Karpas-422 (cell line): ENCODE measurements at regions not wholly inside any gene's neighbourhood (a gene's known extent, or its start where the extent isn't known, plus 50 kb on each side); places are given as distances from the start of the nearest gene placed in this dataset.

Source experiments
- DNase-seq: peaks from one replicate; pipeline ENCODE4 v3.0.0-alpha.2; 2015
- H2AFZ ChIP-seq: fragments of 200-600 bp; sonication (generic); 2 replicates; pipeline ENCODE4 v1.6.1; 2014; ENCODE audit warnings: antibody characterized with exemption, low read length, mixed read lengths
- H3K27ac ChIP-seq: fragments of 200-600 bp; sonication (generic); 2 replicates; pipeline ENCODE4 v1.5.1; 2014; ENCODE audit warnings: mild to moderate bottlenecking, low read length, moderate library complexity
- H3K27me3 ChIP-seq: fragments of 200-600 bp; sonication (generic); 2 replicates; pipeline ENCODE4 v1.6.1; 2014; ENCODE audit warnings: low read length, mixed read lengths
- H3K36me3 ChIP-seq: fragments of 200-600 bp; sonication (generic); 2 replicates; pipeline ENCODE4 v1.6.1; 2014; ENCODE audit warnings: low read length, mixed read lengths; ENCODE audit not compliant: insufficient read depth
- H3K4me1 ChIP-seq: fragments of 200-600 bp; sonication (generic); 2 replicates; pipeline ENCODE4 v1.6.1; 2014; ENCODE audit warnings: mild to moderate bottlenecking, low read length, mixed read lengths
- H3K4me2 ChIP-seq: fragments of 200-600 bp; sonication (generic); 2 replicates; pipeline ENCODE4 v1.6.1; 2014; ENCODE audit warnings: low read length, low read depth, mild to moderate bottlenecking; ENCODE audit not compliant: poor library complexity, severe bottlenecking
- H3K4me3 ChIP-seq: fragments of 200-600 bp; sonication (generic); 2 replicates; pipeline ENCODE4 v1.5.1; 2014; ENCODE audit warnings: mild to moderate bottlenecking, antibody characterized with exemption, low read length, mixed read lengths
- H3K79me2 ChIP-seq: fragments of 200-600 bp; sonication (generic); 2 replicates; pipeline ENCODE4 v1.6.1; 2014; ENCODE audit warnings: mild to moderate bottlenecking, low read length, mixed read lengths
- H3K9ac ChIP-seq: fragments of 200-600 bp; sonication (generic); 2 replicates; pipeline ENCODE4 v1.6.0; 2014; ENCODE audit warnings: low read length
- H3K9me2 ChIP-seq: fragments of 200-600 bp; sonication (generic), shearing (Covaris generic); replicated peaks from 2 replicates; pipeline ENCODE4 v1.6.0; 2014; ENCODE audit warnings: mild to moderate bottlenecking, low read length, moderate library complexity; ENCODE audit not compliant: insufficient read depth
- H3K9me3 ChIP-seq: fragments of 300-700, 200-600 bp; sonication (generic); 2 replicates; pipeline ENCODE4 v1.6.1; 2014; ENCODE audit warnings: low read length, mixed read lengths
- H4K20me1 ChIP-seq: fragments of 200-600 bp; sonication (generic); 2 replicates; pipeline ENCODE4 v1.6.1; 2014; ENCODE audit warnings: mild to moderate bottlenecking, antibody characterized with exemption, low read length, low read depth; ENCODE audit not compliant: insufficient read depth

GRCh38 chr14:66233591-66233990 is 252.6 kb upstream of the CCDC196 start:
- H3K4me3 ChIP-seq = no peak overlapping the region
- H3K27me3 ChIP-seq = peaks cover 2% of the 10 kb centered on the region; the same call in 1 of the 2 replicates
- H3K79me2 ChIP-seq = no peaks in the 10 kb centered on the region
- H3K36me3 ChIP-seq = no peaks in the 10 kb centered on the region
- H3K9me3 ChIP-seq = no peaks in the 10 kb centered on the region
- no peak overlapping the region for H3K4me2 ChIP-seq
- H3K4me1 ChIP-seq = no peaks in the 10 kb centered on the region
- H2AFZ ChIP-seq = no peak overlapping the region
- no peak overlapping the region for H3K27ac ChIP-seq
- H4K20me1 ChIP-seq = no peaks in the 10 kb centered on the region
- DNase-seq = no peak
- no peak overlapping the region for H3K9ac ChIP-seq
- no peaks in the 10 kb centered on the region for H3K9me2 ChIP-seq

- Histone ChIP-seq H3K4me2 (no peak overlapping the region), H3K79me2 (no peaks in the 10 kb centered on the region), H3K9me2 (no peaks in the 10 kb centered on the region), H3K9ac (no peak overlapping the region), H4K20me1 (no peaks in the 10 kb centered on the region), H3K4me3 (no peak overlapping the region), H3K36me3 (no peaks in the 10 kb centered on the region), H3K9me3 (no peaks in the 10 kb centered on the region), H2AFZ (no peak overlapping the region), H3K4me1 (no peaks in the 10 kb centered on the region), H3K27me3 (no peaks in the 10 kb centered on the region), H3K27ac (no peak overlapping the region)
- DNase-seq = no peak
Observed at GRCh38 chr14:66234411-66234810, 251.8 kb upstream of the CCDC196 start.

- H2AFZ ChIP-seq = no peak overlapping the region
- H3K9me2 ChIP-seq = no peaks in the 10 kb centered on the region
- H3K4me2 ChIP-seq = no peak overlapping the region
- H3K36me3 ChIP-seq = no peaks in the 10 kb centered on the region
- H3K9ac ChIP-seq = no peak overlapping the region
- DNase-seq = no peak
- no peaks in the 10 kb centered on the region for H3K9me3 ChIP-seq
- no peaks in the 10 kb centered on the region for H3K27me3 ChIP-seq
- no peaks in the 10 kb centered on the region for H4K20me1 ChIP-seq
- no peaks in the 10 kb centered on the region for H3K4me1 ChIP-seq
- H3K79me2 ChIP-seq = no peaks in the 10 kb centered on the region
- H3K27ac ChIP-seq = no peak overlapping the region
- H3K4me3 ChIP-seq = no peak overlapping the region
Observed at GRCh38 chr14:66237741-66238140, 248.4 kb upstream of the CCDC196 start.

- Histone ChIP-seq H3K4me3 (no peak overlapping the region), H3K9me3 (no peaks in the 10 kb centered on the region), H4K20me1 (no peaks in the 10 kb centered on the region), H3K36me3 (no peaks in the 10 kb centered on the region), H3K9me2 (no peaks in the 10 kb centered on the region), H3K4me2 (no peak overlapping the region), H3K9ac (no peak overlapping the region), H3K79me2 (no peaks in the 10 kb centered on the region), H2AFZ (no peak overlapping the region), H3K27me3 (no peaks in the 10 kb centered on the region), H3K4me1 (no peaks in the 10 kb centered on the region), H3K27ac (no peak overlapping the region)
- no peak for DNase-seq
Observed at GRCh38 chr14:66238969-66239368, 247.2 kb upstream of the CCDC196 start.

- Histone ChIP-seq H3K4me1 (no peaks in the 10 kb centered on the region), H3K27me3 (no peaks in the 10 kb centered on the region)
Observed at GRCh38 chr14:66239589-66239988, 246.6 kb upstream of the CCDC196 start.

GRCh38 chr14:66240105-66240504 is 246.1 kb upstream of the CCDC196 start:
- no peak overlapping the region for H3K4me3 ChIP-seq
- no peaks in the 10 kb centered on the region for H3K9me3 ChIP-seq
- no peaks in the 10 kb centered on the region for H3K27me3 ChIP-seq
- H3K9ac ChIP-seq = no peak overlapping the region
- H2AFZ ChIP-seq = no peak overlapping the region
- H4K20me1 ChIP-seq = no peaks in the 10 kb centered on the region
- H3K36me3 ChIP-seq = no peaks in the 10 kb centered on the region
- no peak overlapping the region for H3K27ac ChIP-seq
- H3K9me2 ChIP-seq = no peaks in the 10 kb centered on the region
- H3K4me1 ChIP-seq = no peaks in the 10 kb centered on the region
- H3K4me2 ChIP-seq = no peak overlapping the region
- H3K79me2 ChIP-seq = no peaks in the 10 kb centered on the region
- DNase-seq = no peak

More at GRCh38 chr14:66239589-66239988, 246.6 kb upstream of the CCDC196 start:
- Histone ChIP-seq H3K4me3 (no peak overlapping the region), H3K79me2 (no peaks in the 10 kb centered on the region), H4K20me1 (no peaks in the 10 kb centered on the region), H3K9ac (no peak overlapping the region), H3K27ac (no peak overlapping the region), H3K4me2 (no peak overlapping the region), H2AFZ (no peak overlapping the region), H3K36me3 (no peaks in the 10 kb centered on the region), H3K9me2 (no peaks in the 10 kb centered on the region), H3K9me3 (no peaks in the 10 kb centered on the region)
- DNase-seq = no peak

- Histone ChIP-seq H3K27me3 (no peaks in the 10 kb centered on the region), H4K20me1 (no peaks in the 10 kb centered on the region), H3K79me2 (no peaks in the 10 kb centered on the region), H3K9me3 (no peaks in the 10 kb centered on the region), H2AFZ (no peak overlapping the region), H3K9ac (no peak overlapping the region), H3K4me3 (no peak overlapping the region), H3K9me2 (no peaks in the 10 kb centered on the region), H3K4me2 (no peak overlapping the region), H3K4me1 (no peaks in the 10 kb centered on the region), H3K36me3 (no peaks in the 10 kb centered on the region), H3K27ac (no peak overlapping the region)
- no peak for DNase-seq
Observed at GRCh38 chr14:66242001-66242400, 244.2 kb upstream of the CCDC196 start.

GRCh38 chr14:66244834-66245233 is 241.3 kb upstream of the CCDC196 start:
- no peak for DNase-seq
- Histone ChIP-seq H3K4me1 (no peaks in the 10 kb centered on the region), H3K27me3 (no peaks in the 10 kb centered on the region), H3K36me3 (no peaks in the 10 kb centered on the region), H3K4me3 (no peak overlapping the region), H3K9me2 (no peaks in the 10 kb centered on the region), H4K20me1 (no peaks in the 10 kb centered on the region), H2AFZ (no peak overlapping the region), H3K79me2 (no peaks in the 10 kb centered on the region), H3K9me3 (no peaks in the 10 kb centered on the region), H3K9ac (no peak overlapping the region), H3K4me2 (no peak overlapping the region), H3K27ac (no peak overlapping the region)

- no peaks in the 10 kb centered on the region for H3K27me3 ChIP-seq
- no peaks in the 10 kb centered on the region for H4K20me1 ChIP-seq
- H3K9me3 ChIP-seq = no peaks in the 10 kb centered on the region
- no peaks in the 10 kb centered on the region for H3K4me1 ChIP-seq
- no peak overlapping the region for H3K27ac ChIP-seq
- H3K9ac ChIP-seq = no peak overlapping the region
- H2AFZ ChIP-seq = no peak overlapping the region
- no peak for DNase-seq
- H3K9me2 ChIP-seq = no peaks in the 10 kb centered on the region
- no peaks in the 10 kb centered on the region for H3K36me3 ChIP-seq
- no peak overlapping the region for H3K4me3 ChIP-seq
- H3K4me2 ChIP-seq = no peak overlapping the region
- H3K79me2 ChIP-seq = no peaks in the 10 kb centered on the region
Observed at GRCh38 chr14:66247662-66248193, 238.4 kb upstream of the CCDC196 start.
